Stomach (tissue), 8 donors: ENCODE measurements at regions not wholly inside any gene's neighbourhood (a gene's known extent, or its start where the extent isn't known, plus 50 kb on each side); places are given as distances from the start of the nearest gene placed in this dataset.

Experiments
- DNase-seq, 2 donors: peaks; one replicate each; pipeline versions ENCODE4 v3.0.0 to v3.0.0-alpha.2; 2013 to 2019
- H3K27ac ChIP-seq, 5 donors: fragments of 200-600 bp in 4 of 5; sonication (generic) in 4 of 5; one replicate each; pipeline ENCODE4 v1.5.1; 2013 to 2019; ENCODE audit warnings: mild to moderate bottlenecking in 1 of 5, moderate library complexity in 1 of 5
- H3K27me3 ChIP-seq, 3 donors: fragments of 200-600 bp; sonication (generic); one replicate each; pipeline ENCODE4 v1.5.1; 2017 to 2019; ENCODE audit warnings: mixed run types in 1 of 3
- H3K36me3 ChIP-seq, 4 donors: fragments of 200-600 bp; sonication (generic); 1 replicate in 3 of 4; 2 replicates in 1 of 4; pipeline ENCODE4 v1.5.1; 2016 to 2019
- H3K4me1 ChIP-seq, 4 donors: fragments of 200-600 bp; sonication (generic); one replicate each; pipeline ENCODE4 v1.5.1; 2016 to 2019
- H3K4me3 ChIP-seq, 4 donors: fragments of 200-600 bp; sonication (generic) in 3 of 4; one replicate each; pipeline ENCODE4 v1.5.1; 2016 to 2019; ENCODE audit warnings: mild to moderate bottlenecking in 1 of 4
- H3K9me3 ChIP-seq, 4 donors: fragments of 200-600 bp; sonication (generic); one replicate each; pipeline ENCODE4 v1.5.1; 2016 to 2019
- CTCF ChIP-seq, 7 experiments: fragments of 450-650 bp in 4 of 7; fragments of 200-600 bp in 3 of 7; sonication (generic) in 3 of 7; IDR thresholded peaks; one replicate each; pipeline ENCODE4 v1.5.1; 2016 to 2019; ENCODE audit warnings: antibody characterized with exemption in 7 of 7, control low read depth in 2 of 7, mild to moderate bottlenecking in 1 of 7
- EP300 ChIP-seq: sonication (generic); formaldehyde crosslinking; IDR thresholded peaks from one replicate; pipeline ENCODE4 v1.6.1; 2017; ENCODE audit warnings: antibody characterized with exemption
- POLR2A ChIP-seq, 4 donors: fragments of 450-650 bp; IDR thresholded peaks; one replicate each; pipeline ENCODE4 v1.6.1; 2016; ENCODE audit warnings: antibody characterized with exemption in 4 of 4, control low read depth in 2 of 4, mild to moderate bottlenecking in 1 of 4, moderate library complexity in 1 of 4
- POLR2AphosphoS5 ChIP-seq, 3 donors: sonication (generic); formaldehyde crosslinking; IDR thresholded peaks; one replicate each; pipeline ENCODE4 v1.6.1; 2016; ENCODE audit warnings: antibody characterized with exemption in 3 of 3
- WGBS, 5 donors: extraction: QIAGEN DNeasy Blood & Tissue Kit in 3 of 5; methylation state at CpG; one replicate each; pipeline versions ENCODE4 v1.1.5 to v1.1.7; 2013 to 2018; 5-methylcytosine and 5-hydroxymethylcytosine counted together
- intact Hi-C: fragments of 100-400 bp; cut with DNase I; formaldehyde crosslinking; loops from one replicate; pipeline ENCODE4 v1.15.1; 2023; ENCODE audit warnings: low total_unique reads
- donor health status: healthy with polysubstance abuse.
- donor health status: Bipolar disorder and iron deficiency.
- donor health status: healthy.

GRCh38 chr2:114161371-114161770 is 271.5 kb downstream of the ACTR3 start:
- Histone ChIP-seq H3K27me3 (no peaks in the 10 kb centered on the region), H3K36me3 (no peaks in the 10 kb centered on the region), H3K4me1 (no peaks in the 10 kb centered on the region), H3K4me3 (no peak overlapping the region), H3K27ac (no peak overlapping the region), H3K9me3 (no peaks in the 10 kb centered on the region)
- no peak for DNase-seq
- intact Hi-C loops = no loop called here
- WGBS, 5 donors = 74 to 84% (median 78%) methylated on average over 4 of the region's 4 CpGs
- TF ChIP-seq POLR2A (IDR thresholded peaks at IDR 0.05) (no peak), CTCF (IDR thresholded peaks at IDR 0.05) (no peak)

DNA sequence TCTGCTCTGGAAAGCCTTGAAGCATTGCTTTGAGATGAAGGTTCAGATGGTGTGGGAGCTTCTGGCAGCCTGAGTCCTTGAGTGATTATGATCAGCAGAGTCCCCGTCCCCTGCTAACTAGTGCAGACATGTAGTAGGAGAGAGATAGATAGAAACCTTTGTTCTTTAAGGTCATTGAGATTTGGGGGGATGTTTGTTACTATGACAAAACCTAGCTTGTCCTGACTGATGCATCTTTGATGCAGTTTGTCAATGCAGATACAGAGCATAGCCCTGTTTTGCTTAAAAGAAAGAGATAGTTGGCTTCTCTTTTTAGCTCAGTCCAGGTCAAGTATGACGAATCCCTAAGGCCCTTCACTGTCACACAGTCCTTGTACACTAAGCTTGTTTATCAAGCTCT is 274.6 kb upstream of the DPP10 start:
- no peak for TF ChIP-seq POLR2A (IDR thresholded peaks at IDR 0.05)
- TF ChIP-seq EP300 = no peak
- TF ChIP-seq CTCF (IDR thresholded peaks at IDR 0.05) = no peak
- no peaks in the 10 kb centered on the region for H3K4me1 ChIP-seq
- 52 to 75% (median 72%) methylated on average over 2 of the region's 2 CpGs for WGBS, 5 donors
- peaks cover 0 to 8% (median 7%) of the 10 kb centered on the region in 4 donors for H3K9me3 ChIP-seq
- H3K27me3 ChIP-seq = no peaks in the 10 kb centered on the region
- no peak overlapping the region for H3K4me3 ChIP-seq
- no peaks in the 10 kb centered on the region for H3K36me3 ChIP-seq
- intact Hi-C loops = no loop called here
- H3K27ac ChIP-seq = no peak overlapping the region
- DNase-seq = no peak

- no peaks in the 10 kb centered on the region for H3K36me3 ChIP-seq
- TF ChIP-seq POLR2AphosphoS5 (IDR thresholded peaks at IDR 0.05) (no peak), POLR2A (IDR thresholded peaks at IDR 0.05) (no peak), EP300 (no peak), CTCF (IDR thresholded peaks at IDR 0.05) (no peak)
- intact Hi-C loops = no loop called here
- no peaks in the 10 kb centered on the region for H3K4me1 ChIP-seq
- H3K27ac ChIP-seq = no peak overlapping the region
- H3K9me3 ChIP-seq = peaks cover 0 to 8% (median 7%) of the 10 kb centered on the region in 4 donors
- DNase-seq = no peak
- H3K27me3 ChIP-seq = no peaks in the 10 kb centered on the region
- 54 to 71% (median 65%) methylated on average over 1 of the region's 1 CpG for WGBS, 5 donors
- H3K4me3 ChIP-seq = no peak overlapping the region
Observed at GRCh38 chr2:114170070-114170469, 272.4 kb upstream of the DPP10 start.

DNA sequence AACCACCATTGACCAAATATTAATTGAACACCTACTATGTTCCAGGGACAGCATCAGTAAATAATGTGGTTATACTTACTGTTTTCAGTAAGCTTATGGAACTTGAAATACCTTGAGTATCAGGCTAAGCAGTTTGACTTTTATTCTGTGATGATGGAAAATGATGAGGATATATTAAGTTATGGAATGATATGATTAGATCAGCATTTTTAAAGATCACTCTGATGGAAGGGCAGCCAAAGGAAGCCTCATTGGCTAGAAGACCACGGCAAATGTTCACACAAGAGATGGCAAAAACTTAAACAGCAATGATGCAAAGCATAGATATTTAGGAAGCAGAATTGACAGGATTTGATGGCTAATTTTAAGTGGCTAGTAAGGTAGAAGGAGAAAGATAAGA is 266.9 kb upstream of the DPP10 start:
- Histone ChIP-seq H3K27me3 (no peaks in the 10 kb centered on the region), H3K36me3 (no peaks in the 10 kb centered on the region), H3K9me3 (no peaks in the 10 kb centered on the region), H3K4me1 (no peaks in the 10 kb centered on the region), H3K27ac (no peak overlapping the region), H3K4me3 (no peak overlapping the region)
- no peak for DNase-seq
- TF ChIP-seq POLR2AphosphoS5 (IDR thresholded peaks at IDR 0.05) (no peak), POLR2A (IDR thresholded peaks at IDR 0.05) (no peak), CTCF (IDR thresholded peaks at IDR 0.05) (no peak), EP300 (no peak)
- WGBS, 5 donors = 71 to 87% (median 81%) methylated on average over 1 of the region's 1 CpG
- intact Hi-C loops = no loop called here

- Histone ChIP-seq H3K9me3 (no peaks in the 10 kb centered on the region), H3K36me3 (no peaks in the 10 kb centered on the region), H3K27ac (no peak overlapping the region), H3K4me3 (no peak overlapping the region), H3K4me1 (no peaks in the 10 kb centered on the region), H3K27me3 (no peaks in the 10 kb centered on the region)
- intact Hi-C loops = no loop called here
- 76 to 89% (median 88%) methylated on average over 2 of the region's 2 CpGs for WGBS, 5 donors
- DNase-seq = no peak
- no peak for TF ChIP-seq CTCF (IDR thresholded peaks at IDR 0.05)
- no peak for TF ChIP-seq POLR2AphosphoS5 (IDR thresholded peaks at IDR 0.05)
- no peak for TF ChIP-seq EP300
- no peak for TF ChIP-seq POLR2A (IDR thresholded peaks at IDR 0.05)
Observed at GRCh38 chr2:114185501-114185900, 256.9 kb upstream of the DPP10 start.
